A673 (cell line): ENCODE measurements at regions not wholly inside any gene's neighbourhood (a gene's known extent, or its start where the extent isn't known, plus 50 kb on each side); places are given as distances from the start of the nearest gene placed in this dataset.

ENCODE experiments used
- BruUV-seq: library from RNA; stranded (reverse); fragments of 400-500 nt; replicated peaks from 2 replicates; lab custom pipeline; 2021; lab: Mats Ljungman, UMichigan
- CTCF ChIA-PET: fragments of 300-600 bp; sonication (Branson Sonifier 250); formaldehyde crosslinking; loops from one replicate; lab custom pipeline; 2022; ENCODE audit warnings: antibody characterized with exemption; lab: Charles Lee
- POLR2A ChIA-PET: fragments of 300-600 bp; sonication (Branson Sonifier 250); formaldehyde crosslinking; loops from one replicate; lab custom pipeline; 2022; ENCODE audit warnings: antibody characterized with exemption; ENCODE audit not compliant: low non-redundant PET; lab: Charles Lee
- DNase-seq: peaks from one replicate; pipeline ENCODE4 v3.0.0-alpha.2; 2015; ENCODE audit warnings: low spot score
- H3K27ac ChIP-seq: fragments of 200-600 bp; sonication (generic); 2 replicates; pipeline ENCODE4 v1.5.1; 2016; ENCODE audit warnings: mixed run types, low read depth, mild to moderate bottlenecking, mixed read lengths, antibody characterized with exemption, low read length; ENCODE audit not compliant: poor library complexity, severe bottlenecking
- H3K27me3 ChIP-seq: fragments of 200-600 bp; sonication (generic); replicated peaks from 2 replicates; pipeline ENCODE4 v1.6.1; 2017; ENCODE audit warnings: mixed run types, low read depth, mild to moderate bottlenecking, mixed read lengths, antibody characterized with exemption, low read length; ENCODE audit not compliant: insufficient read depth, poor library complexity
- H3K36me3 ChIP-seq: fragments of 200-600 bp; sonication (generic); 2 replicates; pipeline ENCODE4 v1.6.1; 2016; ENCODE audit warnings: mixed run types, mild to moderate bottlenecking, mixed read lengths, antibody characterized with exemption, low read length; ENCODE audit not compliant: insufficient read depth, poor library complexity, severe bottlenecking
- H3K4me1 ChIP-seq: fragments of 200-600 bp; sonication (generic); 2 replicates; pipeline ENCODE4 v1.6.1; 2017; ENCODE audit warnings: mixed run types, mild to moderate bottlenecking, mixed read lengths, antibody characterized with exemption, low read length; ENCODE audit not compliant: insufficient read depth, poor library complexity, severe bottlenecking
- H3K4me3 ChIP-seq: fragments of 200-600 bp; sonication (generic); 2 replicates; pipeline ENCODE4 v1.5.1; 2016; ENCODE audit warnings: low read depth, mixed run types, mild to moderate bottlenecking, mixed read lengths, low read length; ENCODE audit not compliant: poor library complexity, severe bottlenecking
- H3K9me3 ChIP-seq: fragments of 200-600 bp; sonication (generic); 2 replicates; pipeline ENCODE4 v1.6.1; 2016; ENCODE audit warnings: mixed run types, low read depth, mild to moderate bottlenecking, mixed read lengths, antibody characterized with exemption, low read length; ENCODE audit not compliant: poor library complexity, severe bottlenecking
- EZH2 ChIP-seq: fragments of 200-600 bp; sonication (generic); IDR thresholded peaks from 2 replicates; pipeline ENCODE4 v1.6.1; 2017; ENCODE audit warnings: borderline replicate concordance, low read depth, mild to moderate bottlenecking, mixed read lengths, antibody characterized with exemption, low read length; ENCODE audit not compliant: poor library complexity, severe bottlenecking
- intact Hi-C: fragments of 100-400 bp; cut with micrococcal nuclease; formaldehyde crosslinking; loops from one replicate; pipeline ENCODE4 v1.10.0; 2022; ENCODE audit not compliant: unreplicated experiment
- TF ChIP-seq, protein P1 (sequence below): fragments of 300-800, 200-600 bp; sonication (generic); conservative IDR thresholded peaks from 2 replicates; pipeline ENCODE4 v1.5.1; 2017; ENCODE audit warnings: low read depth, mild to moderate bottlenecking, antibody characterized with exemption, low read length, moderate library complexity, mixed read lengths

GRCh38 chr14:84643446-84643845 lies 886.5 kb upstream of the FLRT2 start:
- no peak for DNase-seq
- Histone ChIP-seq H3K36me3 (no peaks in the 10 kb centered on the region), H3K27me3 (no peaks in the 10 kb centered on the region), H3K4me1 (peaks cover 17% of the 10 kb centered on the region), H3K27ac (no peak overlapping the region), H3K9me3 (no peaks in the 10 kb centered on the region), H3K4me3 (no peak overlapping the region)
- BruUV-seq: no TSS peak
- POLR2A ChIA-PET: no interaction called here
- TF ChIP-seq, protein P1, sequence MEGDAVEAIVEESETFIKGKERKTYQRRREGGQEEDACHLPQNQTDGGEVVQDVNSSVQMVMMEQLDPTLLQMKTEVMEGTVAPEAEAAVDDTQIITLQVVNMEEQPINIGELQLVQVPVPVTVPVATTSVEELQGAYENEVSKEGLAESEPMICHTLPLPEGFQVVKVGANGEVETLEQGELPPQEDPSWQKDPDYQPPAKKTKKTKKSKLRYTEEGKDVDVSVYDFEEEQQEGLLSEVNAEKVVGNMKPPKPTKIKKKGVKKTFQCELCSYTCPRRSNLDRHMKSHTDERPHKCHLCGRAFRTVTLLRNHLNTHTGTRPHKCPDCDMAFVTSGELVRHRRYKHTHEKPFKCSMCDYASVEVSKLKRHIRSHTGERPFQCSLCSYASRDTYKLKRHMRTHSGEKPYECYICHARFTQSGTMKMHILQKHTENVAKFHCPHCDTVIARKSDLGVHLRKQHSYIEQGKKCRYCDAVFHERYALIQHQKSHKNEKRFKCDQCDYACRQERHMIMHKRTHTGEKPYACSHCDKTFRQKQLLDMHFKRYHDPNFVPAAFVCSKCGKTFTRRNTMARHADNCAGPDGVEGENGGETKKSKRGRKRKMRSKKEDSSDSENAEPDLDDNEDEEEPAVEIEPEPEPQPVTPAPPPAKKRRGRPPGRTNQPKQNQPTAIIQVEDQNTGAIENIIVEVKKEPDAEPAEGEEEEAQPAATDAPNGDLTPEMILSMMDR: no peak
- no peak for TF ChIP-seq EZH2
- intact Hi-C loops: no loop called here
- CTCF ChIA-PET: no interaction called here

DNA sequence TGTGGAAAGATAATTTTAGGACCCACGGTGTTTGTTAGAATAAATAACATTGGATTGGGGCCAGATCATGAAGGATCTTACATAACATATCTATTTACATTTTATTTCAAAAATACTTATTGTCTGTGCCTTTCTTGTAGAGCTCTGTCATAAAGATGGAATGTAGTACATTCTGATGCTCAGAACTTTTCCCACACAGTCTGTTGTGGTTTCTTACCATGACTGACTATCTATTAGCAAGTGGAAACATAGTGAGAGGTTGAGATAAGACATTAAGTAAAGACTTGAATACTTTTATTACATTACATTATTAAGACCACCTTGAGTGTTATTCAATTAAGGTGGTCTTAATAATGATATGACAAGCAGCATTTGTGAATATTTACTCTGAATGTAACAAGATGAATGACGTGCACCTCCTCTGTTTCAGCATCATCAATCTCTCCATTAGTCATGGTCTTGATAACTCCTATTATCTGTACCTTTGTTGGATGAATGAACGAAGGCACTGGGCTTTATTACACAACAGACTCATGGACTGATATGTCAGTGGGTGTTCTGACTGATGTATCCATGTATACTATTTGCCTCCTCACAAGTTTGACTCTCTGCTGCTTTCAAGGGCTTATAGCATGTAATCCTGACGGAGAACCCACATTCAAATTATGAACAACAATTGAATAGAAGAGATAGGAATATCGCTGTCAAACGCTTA lies 883.0 kb upstream of the FLRT2 start:
- no TSS peak for BruUV-seq
- H3K9me3 ChIP-seq: no peaks in the 10 kb centered on the region
- ChIA-PET CTCF (no interaction called here), POLR2A (no interaction called here)
- intact Hi-C loops: no loop called here
- no peak overlapping the region for H3K27ac ChIP-seq
- TF ChIP-seq EZH2: no peak
- TF ChIP-seq, protein P1: no peak
- DNase-seq: no peak
- no peaks in the 10 kb centered on the region for H3K4me1 ChIP-seq
- no peaks in the 10 kb centered on the region for H3K36me3 ChIP-seq
- H3K27me3 ChIP-seq: no peaks in the 10 kb centered on the region
- H3K4me3 ChIP-seq: no peak overlapping the region

GRCh38 chr14:84655014-84655413 lies 874.9 kb upstream of the FLRT2 start:
- TF ChIP-seq EZH2: no peak
- TF ChIP-seq, protein P1: no peak
- ChIA-PET CTCF (no interaction called here), POLR2A (no interaction called here)
- H3K9me3 ChIP-seq: no peaks in the 10 kb centered on the region
- H3K27me3 ChIP-seq: no peaks in the 10 kb centered on the region
- no peak overlapping the region for H3K4me3 ChIP-seq
- H3K36me3 ChIP-seq: no peaks in the 10 kb centered on the region
- no peaks in the 10 kb centered on the region for H3K4me1 ChIP-seq
- no peak overlapping the region for H3K27ac ChIP-seq
- BruUV-seq: no TSS peak
- DNase-seq: no peak
- intact Hi-C loops: no loop called here
